OCI-LY1 (cell line): ENCODE measurements at regions not wholly inside any gene's neighbourhood (a gene's known extent, or its start where the extent isn't known, plus 50 kb on each side); places are given as distances from the start of the nearest gene placed in this dataset.

Experiments used
- EZH2 ChIP-seq: fragments of 200-600 bp; sonication (generic), shearing (Covaris generic); IDR thresholded peaks from 2 replicates; pipeline ENCODE4 v1.8.0; 2017; ENCODE audit warnings: borderline replicate concordance, mixed run types, mild to moderate bottlenecking, antibody characterized with exemption, low read length, moderate library complexity, mixed read lengths
- TF ChIP-seq, protein P1 (sequence below): fragments of 200-600 bp; sonication (generic), shearing (Covaris generic); IDR thresholded peaks from 2 replicates; pipeline ENCODE4 v1.5.1; 2017; ENCODE audit warnings: mild to moderate bottlenecking, antibody characterized with exemption, low read length, moderate library complexity, mixed read lengths

GRCh38 chr2:223511168-223511567 is 91.0 kb downstream of the SCG2 start:
- TF ChIP-seq EZH2: no peak
- TF ChIP-seq, protein P1, sequence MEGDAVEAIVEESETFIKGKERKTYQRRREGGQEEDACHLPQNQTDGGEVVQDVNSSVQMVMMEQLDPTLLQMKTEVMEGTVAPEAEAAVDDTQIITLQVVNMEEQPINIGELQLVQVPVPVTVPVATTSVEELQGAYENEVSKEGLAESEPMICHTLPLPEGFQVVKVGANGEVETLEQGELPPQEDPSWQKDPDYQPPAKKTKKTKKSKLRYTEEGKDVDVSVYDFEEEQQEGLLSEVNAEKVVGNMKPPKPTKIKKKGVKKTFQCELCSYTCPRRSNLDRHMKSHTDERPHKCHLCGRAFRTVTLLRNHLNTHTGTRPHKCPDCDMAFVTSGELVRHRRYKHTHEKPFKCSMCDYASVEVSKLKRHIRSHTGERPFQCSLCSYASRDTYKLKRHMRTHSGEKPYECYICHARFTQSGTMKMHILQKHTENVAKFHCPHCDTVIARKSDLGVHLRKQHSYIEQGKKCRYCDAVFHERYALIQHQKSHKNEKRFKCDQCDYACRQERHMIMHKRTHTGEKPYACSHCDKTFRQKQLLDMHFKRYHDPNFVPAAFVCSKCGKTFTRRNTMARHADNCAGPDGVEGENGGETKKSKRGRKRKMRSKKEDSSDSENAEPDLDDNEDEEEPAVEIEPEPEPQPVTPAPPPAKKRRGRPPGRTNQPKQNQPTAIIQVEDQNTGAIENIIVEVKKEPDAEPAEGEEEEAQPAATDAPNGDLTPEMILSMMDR: no peak
